Cardiac muscle cell (in vitro differentiated cells and primary cell): ENCODE measurements at regions not wholly inside any gene's neighbourhood (a gene's known extent, or its start where the extent isn't known, plus 50 kb on each side); places are given as distances from the start of the nearest gene placed in this dataset.

Experiments
- DNase-seq, 2 donors: peaks; one replicate each; pipeline versions ENCODE4 v3.0.0 to v3.0.0-alpha.2; 2010 to 2017; ENCODE audit warnings: low read depth in 1 of 2, low spot score in 1 of 2
- H3K27ac ChIP-seq: fragments of 200-600 bp; sonication (generic); 2 replicates; pipeline ENCODE4 v1.5.1; 2016
- H3K27me3 ChIP-seq: fragments of 200-600 bp; sonication (generic); 2 replicates; pipeline ENCODE4 v1.6.0; 2016; ENCODE audit warnings: control low read depth
- H3K36me3 ChIP-seq: fragments of 200-600 bp; sonication (generic); 2 replicates; pipeline ENCODE4 v1.5.1; 2016; ENCODE audit warnings: control low read depth
- H3K4me1 ChIP-seq: fragments of 200-600 bp; sonication (generic); 2 replicates; pipeline ENCODE4 v1.8.1; 2017; ENCODE audit warnings: low read depth, mild to moderate bottlenecking, mixed run types
- H3K4me3 ChIP-seq: fragments of 200-600 bp; sonication (generic); 2 replicates; pipeline ENCODE4 v1.5.1; 2016; ENCODE audit warnings: mild to moderate bottlenecking
- H3K9me3 ChIP-seq: fragments of 200-600 bp; sonication (generic); 2 replicates; pipeline ENCODE4 v1.5.1; 2017; ENCODE audit warnings: low read depth, mild to moderate bottlenecking, control low read depth
- CTCF ChIP-seq: IDR thresholded peaks from 2 replicates; pipeline ENCODE4 v1.5.1; 2012; ENCODE audit warnings: low read depth, mild to moderate bottlenecking, low read length

- H3K9me3 ChIP-seq: no peaks in the 10 kb centered on the region
- H3K4me1 ChIP-seq: no peaks in the 10 kb centered on the region
- no peak for DNase-seq
- no peaks in the 10 kb centered on the region for H3K36me3 ChIP-seq
- H3K27me3 ChIP-seq: no peaks in the 10 kb centered on the region
- no peak overlapping the region for H3K4me3 ChIP-seq
- no peak overlapping the region for H3K27ac ChIP-seq
- TF ChIP-seq CTCF: no peak
Observed at GRCh38 chr10:22875581-22875980, 52.3 kb upstream of the ARMC3 start.

GRCh38 chr10:22874189-22874854, 53.5 kb upstream of the ARMC3 start:
- Histone ChIP-seq H3K36me3 (no peaks in the 10 kb centered on the region), H3K4me3 (no peak overlapping the region), H3K27ac (no peak overlapping the region), H3K4me1 (no peaks in the 10 kb centered on the region), H3K9me3 (no peaks in the 10 kb centered on the region), H3K27me3 (no peaks in the 10 kb centered on the region)
- DNase-seq: no peak
- TF ChIP-seq CTCF: no peak

GRCh38 chr10:22856444-22857074, 71.3 kb upstream of the ARMC3 start:
- Histone ChIP-seq H3K4me3 (no peak overlapping the region), H3K9me3 (no peaks in the 10 kb centered on the region), H3K27ac (no peak overlapping the region), H3K36me3 (no peaks in the 10 kb centered on the region), H3K4me1 (peaks cover 10% of the 10 kb centered on the region), H3K27me3 (no peaks in the 10 kb centered on the region)
- no peak for TF ChIP-seq CTCF
- no peak for DNase-seq

GRCh38 chr10:22854935-22855421, 72.9 kb upstream of the ARMC3 start:
- Histone ChIP-seq H3K27me3 (no peaks in the 10 kb centered on the region), H3K4me1 (peaks cover 10% of the 10 kb centered on the region), H3K36me3 (no peaks in the 10 kb centered on the region), H3K4me3 (no peak overlapping the region), H3K27ac (peak overlapping the region; percentile 68), H3K9me3 (no peaks in the 10 kb centered on the region)
- peak; percentile 39 to 74 for DNase-seq
- peak; percentile 40 for TF ChIP-seq CTCF

GRCh38 chr10:22853906-22854447, 73.9 kb upstream of the ARMC3 start:
- no peak overlapping the region for H3K4me3 ChIP-seq
- no peak for TF ChIP-seq CTCF

More at GRCh38 chr10:22853906-22854447, 73.9 kb upstream of the ARMC3 start:
- no peaks in the 10 kb centered on the region for H3K9me3 ChIP-seq
- DNase-seq: peak in 1 of 2 donors; percentile 14
- H3K27ac ChIP-seq: no peak overlapping the region
- H3K27me3 ChIP-seq: no peaks in the 10 kb centered on the region
- no peaks in the 10 kb centered on the region for H3K36me3 ChIP-seq
- peaks cover 10% of the 10 kb centered on the region for H3K4me1 ChIP-seq
